ENCODE measurements at regions not wholly inside any gene's neighbourhood (a gene's known extent, or its start where the extent isn't known, plus 50 kb on each side); places are given as distances from the start of the nearest gene placed in this dataset.

DNA sequence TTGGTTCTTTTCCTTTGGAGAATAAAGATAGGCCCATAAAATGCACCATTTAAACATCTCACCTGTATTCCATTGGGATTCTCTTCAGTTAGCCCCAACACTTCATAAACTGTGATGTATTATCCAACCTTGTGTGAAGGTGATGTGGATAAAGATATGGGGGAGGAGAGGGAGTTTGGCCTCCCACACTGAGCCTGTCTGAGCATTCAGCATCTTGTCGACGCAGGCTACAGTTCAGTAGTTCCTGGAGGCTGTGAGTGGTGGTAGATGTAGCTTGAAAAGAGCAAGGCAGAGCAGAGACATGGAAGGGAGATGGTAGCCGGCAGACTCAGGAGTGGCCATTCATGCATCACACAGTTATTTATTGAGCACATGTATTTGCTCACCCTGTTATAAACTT is 292.4 kb upstream of the PITX2 start:
- TF ChIP-seq, protein P1, sequence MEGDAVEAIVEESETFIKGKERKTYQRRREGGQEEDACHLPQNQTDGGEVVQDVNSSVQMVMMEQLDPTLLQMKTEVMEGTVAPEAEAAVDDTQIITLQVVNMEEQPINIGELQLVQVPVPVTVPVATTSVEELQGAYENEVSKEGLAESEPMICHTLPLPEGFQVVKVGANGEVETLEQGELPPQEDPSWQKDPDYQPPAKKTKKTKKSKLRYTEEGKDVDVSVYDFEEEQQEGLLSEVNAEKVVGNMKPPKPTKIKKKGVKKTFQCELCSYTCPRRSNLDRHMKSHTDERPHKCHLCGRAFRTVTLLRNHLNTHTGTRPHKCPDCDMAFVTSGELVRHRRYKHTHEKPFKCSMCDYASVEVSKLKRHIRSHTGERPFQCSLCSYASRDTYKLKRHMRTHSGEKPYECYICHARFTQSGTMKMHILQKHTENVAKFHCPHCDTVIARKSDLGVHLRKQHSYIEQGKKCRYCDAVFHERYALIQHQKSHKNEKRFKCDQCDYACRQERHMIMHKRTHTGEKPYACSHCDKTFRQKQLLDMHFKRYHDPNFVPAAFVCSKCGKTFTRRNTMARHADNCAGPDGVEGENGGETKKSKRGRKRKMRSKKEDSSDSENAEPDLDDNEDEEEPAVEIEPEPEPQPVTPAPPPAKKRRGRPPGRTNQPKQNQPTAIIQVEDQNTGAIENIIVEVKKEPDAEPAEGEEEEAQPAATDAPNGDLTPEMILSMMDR (IDR thresholded peaks at IDR 0.05): no peak
- TF ChIP-seq EP300 (IDR thresholded peaks at IDR 0.05) (no peak), POLR2AphosphoS5 (IDR thresholded peaks at IDR 0.05) (no peak), POLR2A (IDR thresholded peaks at IDR 0.05) (no peak)

Data from suprapubic skin (tissue), 4 donors.